ENCODE measurements at regions not wholly inside any gene's neighbourhood (a gene's known extent, or its start where the extent isn't known, plus 50 kb on each side); places are given as distances from the start of the nearest gene placed in this dataset.
"Not testable (repeated sequence)": the region's sequence is repeated elsewhere in the genome, so short reads cannot be mapped to it uniquely, and the experiment has no call there.

DNA sequence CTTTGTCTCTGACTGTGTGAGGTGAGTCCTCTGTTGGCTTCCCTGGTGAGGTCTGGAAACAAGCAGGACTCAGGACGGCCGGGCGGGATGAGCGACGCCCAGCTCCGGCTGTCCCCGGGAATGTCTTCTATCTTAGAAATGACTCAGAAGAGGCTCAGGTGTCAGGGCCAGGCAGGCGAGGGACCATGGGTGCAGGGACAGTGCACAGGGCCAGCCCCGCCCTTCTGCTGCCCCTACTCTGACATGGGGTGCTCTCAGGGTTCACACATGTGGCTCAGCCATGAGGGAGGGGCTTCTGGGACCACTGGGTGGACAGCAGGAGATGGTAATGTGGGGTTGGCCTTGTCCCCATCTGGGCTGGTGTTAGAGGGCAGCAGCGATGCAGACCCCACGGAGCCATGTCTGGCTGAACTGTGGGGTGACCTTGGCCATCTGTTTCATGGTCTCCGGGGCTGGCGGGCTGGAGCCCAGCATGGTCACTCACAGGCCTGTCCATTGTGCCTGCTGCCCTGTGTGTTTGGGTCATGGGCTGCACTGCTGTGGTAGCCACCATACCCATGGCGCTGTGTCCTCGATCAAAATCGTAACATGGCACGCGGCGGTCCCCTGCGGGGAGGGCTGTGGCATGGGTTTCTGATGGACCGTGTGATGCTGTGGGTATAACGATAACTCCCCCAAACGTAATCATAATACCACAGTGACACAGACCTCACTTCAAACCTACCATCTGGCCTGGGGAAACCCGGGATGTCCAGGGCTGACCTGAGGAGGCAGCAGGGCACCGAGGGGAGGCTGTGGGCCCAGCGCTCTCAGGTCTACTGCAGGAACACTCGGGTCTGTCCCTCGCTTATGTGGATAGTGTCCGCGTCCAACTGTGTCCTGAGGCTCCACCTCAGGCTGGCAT, 368.8 kb downstream of the TMEM121 start:
- DNase-seq = no peak

DNA sequence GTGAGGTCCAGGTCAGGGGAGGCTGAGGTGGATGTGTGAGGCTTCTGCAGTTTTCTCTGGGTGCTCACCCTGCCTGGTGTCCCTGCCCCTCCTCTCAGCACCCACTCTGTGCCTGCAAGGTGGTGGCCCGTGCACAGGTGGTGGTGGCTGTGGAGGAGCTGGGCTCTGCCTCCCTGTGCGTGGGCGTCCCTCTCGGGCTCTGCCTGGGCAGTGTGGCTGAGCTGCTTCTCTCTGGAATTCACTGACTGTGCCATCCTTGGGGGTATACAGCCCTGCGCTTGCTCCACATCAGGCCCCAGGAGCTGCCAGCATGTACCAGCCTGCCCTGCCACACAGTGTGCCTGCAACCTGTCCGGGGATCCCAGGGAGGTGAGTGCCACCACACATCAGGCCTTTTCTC, 369.8 kb downstream of the TMEM121 start:
- not testable (repeated sequence) for DNase-seq

DNA sequence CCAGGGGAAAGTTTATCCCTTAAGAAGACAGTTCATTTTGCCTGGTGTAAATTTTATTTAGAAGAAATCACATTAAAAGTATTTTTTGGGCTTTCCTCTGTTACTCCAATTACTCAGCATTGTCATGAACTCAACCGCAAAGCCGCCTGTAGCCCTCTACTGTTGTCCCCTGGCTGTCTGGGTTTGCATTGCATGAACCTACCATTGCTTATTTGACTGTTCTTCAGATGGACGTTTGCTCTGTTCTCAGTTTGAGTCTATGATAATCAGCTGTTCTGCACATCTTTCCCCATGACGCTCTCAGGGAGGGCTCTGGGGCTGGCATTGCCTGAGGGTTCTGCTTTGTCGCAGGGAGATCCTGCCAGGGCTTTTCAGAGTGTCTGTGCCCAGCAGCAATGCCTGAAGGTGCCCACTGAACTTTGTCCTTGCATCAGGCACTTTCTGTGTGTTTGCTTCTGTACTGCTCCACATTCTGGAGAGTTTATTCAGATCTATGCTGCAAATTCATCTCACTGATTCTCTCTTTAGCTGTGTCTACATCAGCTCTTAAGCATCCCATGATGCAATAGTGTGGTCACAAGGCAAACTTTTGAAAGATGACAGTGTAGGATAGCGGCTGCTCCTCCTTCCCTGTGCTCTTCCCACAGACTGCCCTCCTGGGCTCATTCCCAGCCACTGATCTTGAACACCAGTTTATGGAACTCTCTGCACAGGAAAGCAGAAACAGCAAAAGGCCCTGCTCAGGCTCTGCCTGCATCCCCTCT, 370.8 kb downstream of the TMEM121 start:
- DNase-seq = not testable (repeated sequence)

- no peak for DNase-seq
These were observed 371.3 kb downstream of the TMEM121 start for GRCh38 chr14:105897725-105898113.

DNA sequence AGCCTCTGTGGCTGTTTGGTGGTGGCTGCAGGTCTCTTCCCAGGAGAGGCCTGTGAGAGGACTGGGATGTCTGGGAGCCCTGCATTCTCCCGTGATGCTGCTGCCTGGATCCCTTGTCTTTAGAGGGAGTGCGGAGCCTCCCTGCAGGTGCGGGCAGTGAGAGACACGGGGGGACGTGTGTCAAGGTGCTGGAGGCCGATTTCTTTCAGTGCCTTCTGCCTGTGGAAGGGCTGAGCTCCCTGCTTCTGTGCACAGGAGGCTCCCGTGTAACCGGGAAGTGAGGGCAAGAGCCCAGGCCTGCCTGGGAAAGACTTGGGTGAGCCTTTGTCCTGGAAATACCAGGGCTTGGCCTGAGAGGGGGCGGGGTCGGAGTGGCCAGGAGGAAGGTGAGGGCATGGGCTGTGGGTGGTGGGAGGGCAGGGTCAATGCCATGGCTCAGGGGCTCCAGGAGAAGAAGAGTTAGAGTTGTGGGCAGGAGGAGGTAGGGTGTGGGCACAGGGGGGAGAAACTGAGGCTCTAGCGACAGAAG, 372.2 kb downstream of the TMEM121 start:
- no peak for DNase-seq

DNA sequence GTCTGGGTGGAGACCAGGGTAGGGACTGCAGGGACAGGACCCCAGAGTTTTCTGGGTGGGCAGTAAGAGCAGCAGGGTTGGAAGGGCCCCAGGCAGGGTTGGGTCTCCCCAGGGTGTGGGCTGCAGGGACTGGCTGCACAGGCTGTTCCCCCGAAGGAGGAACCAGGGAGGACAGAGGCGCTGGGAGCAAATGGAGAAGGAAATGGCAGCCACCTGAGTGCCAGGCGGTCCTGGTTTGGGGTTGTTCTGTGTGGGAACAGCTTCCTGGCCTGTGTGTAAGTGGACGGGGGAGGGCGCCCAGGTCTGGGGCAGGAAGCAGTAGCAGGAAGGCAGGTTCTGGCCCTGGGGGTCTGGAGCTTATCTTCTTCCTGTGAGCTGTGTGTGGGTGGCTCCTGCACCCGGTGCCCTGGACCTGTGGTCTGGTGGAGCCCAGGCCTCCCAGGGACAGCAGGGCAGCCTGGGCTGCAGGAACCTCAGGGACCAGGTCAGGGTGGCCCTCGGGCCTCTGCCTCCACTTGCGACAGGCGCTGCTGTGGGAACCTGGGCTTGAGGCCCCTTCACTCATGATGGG, 372.8 kb downstream of the TMEM121 start:
- DNase-seq = no peak

- no peak for DNase-seq
These were observed 373.4 kb downstream of the TMEM121 start for GRCh38 chr14:105899657-105900397.

DNA sequence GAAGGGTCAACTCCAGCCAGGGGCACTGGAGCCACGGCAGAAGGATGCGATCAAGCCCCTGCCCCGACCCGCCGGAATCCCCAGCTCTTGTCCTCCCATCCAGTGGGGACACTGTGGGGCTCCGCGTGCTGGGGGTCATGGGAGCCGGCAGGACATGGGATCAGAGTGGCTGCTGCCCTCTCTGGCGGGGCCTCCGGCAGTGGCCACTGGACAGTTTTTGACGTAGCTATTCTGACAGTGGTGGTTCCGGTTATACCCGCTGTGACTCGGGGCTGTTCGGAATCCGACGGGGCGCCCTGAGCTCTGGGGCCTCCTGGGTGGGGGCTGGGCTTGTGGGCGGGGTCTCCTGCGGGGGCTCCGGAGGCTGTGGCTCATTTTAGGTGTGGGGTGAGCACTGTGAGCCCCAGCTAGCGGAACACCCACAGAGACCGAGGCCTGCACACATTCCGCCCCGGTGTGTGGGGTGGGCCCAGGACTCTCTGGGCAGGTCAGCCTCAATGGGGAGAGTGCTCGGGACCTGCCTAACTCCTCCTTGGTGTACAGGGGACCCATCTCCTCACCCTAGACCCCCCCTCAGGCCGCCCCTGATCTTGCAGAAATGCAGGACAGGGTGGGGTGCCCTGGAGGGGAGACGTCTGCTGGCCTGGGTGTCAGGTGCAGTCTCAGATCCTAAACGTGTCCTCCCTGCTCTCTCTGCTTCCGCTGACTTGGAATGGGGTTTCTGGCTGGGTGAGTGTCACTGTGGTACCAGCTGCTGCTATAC, 374.2 kb downstream of the TMEM121 start:
- no peak for DNase-seq

- no peak for DNase-seq
These were observed 374.8 kb downstream of the TMEM121 start for GRCh38 chr14:105901226-105901625.

- DNase-seq = no peak
These were observed 375.9 kb downstream of the TMEM121 start for GRCh38 chr14:105902131-105902898.

- not testable (repeated sequence) for DNase-seq
These were observed 376.4 kb downstream of the TMEM121 start for GRCh38 chr14:105902899-105903165.

DNA sequence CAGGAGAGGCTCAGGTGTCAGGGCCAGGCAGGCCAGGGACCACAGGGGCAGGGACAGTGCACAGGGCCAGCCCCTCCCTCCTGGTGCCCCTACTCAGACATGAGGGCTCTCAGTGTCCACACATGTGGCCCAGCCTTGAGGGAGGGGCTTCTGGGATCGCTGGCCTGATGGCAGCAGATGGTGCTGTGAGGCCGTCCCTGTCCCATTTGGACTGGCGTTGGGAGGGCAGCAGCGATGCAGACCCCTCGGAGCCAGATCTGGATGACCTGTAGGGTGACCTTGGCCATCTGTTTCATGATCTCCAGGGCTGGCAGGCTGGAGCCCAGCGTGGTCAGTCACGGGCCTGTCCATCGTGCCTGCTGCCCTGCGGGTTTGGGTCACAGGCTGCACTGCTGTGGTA, 377.6 kb downstream of the TMEM121 start:
- no peak for DNase-seq

GRCh38 chr14:105904379-105904778, 378.0 kb downstream of the TMEM121 start:
- no peak for DNase-seq

- DNase-seq = no peak
These were observed 379.1 kb downstream of the TMEM121 start for GRCh38 chr14:105905456-105905855.

DNA sequence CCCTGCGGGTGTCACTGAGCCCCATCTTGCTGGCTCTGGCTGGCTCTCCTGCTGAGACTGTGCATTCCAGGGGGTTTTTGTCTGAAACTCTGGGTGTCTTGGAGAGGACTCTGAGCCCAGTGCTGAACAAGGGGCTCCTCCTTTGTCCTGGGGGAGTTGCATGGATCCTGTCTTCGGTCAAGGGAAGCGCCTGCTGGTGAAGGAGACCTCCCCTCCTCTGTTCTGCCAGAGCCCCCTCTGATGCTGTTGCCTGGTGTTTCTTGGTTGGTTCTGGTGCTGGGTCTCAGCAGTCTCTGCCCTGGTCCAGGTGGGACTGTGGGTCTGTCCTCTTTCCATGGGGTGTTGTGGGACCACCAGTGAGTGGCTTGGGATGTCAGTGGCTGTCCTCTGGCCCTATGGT, 380.9 kb downstream of the TMEM121 start:
- no peak for DNase-seq

DNA sequence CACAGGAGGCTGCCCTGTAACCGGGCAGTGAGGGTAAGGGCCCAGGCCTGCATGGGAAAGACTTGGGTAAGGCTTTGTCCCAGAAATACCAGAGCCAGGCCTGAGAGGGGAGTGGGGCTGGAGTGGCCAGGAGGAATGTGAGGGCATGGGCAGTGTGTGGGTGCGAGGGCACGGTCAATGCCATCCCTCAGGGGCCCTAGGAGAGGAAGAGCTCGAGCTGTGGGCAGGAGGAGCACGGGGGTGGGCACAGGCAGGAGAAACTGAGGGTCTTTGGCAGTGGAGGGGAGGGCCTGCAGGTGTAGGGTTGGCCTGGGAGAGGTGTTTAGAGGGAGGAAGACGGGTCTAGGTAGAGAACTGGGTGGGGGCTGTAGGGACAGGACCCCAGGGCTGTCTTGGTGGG, 381.6 kb downstream of the TMEM121 start:
- DNase-seq = no peak

DNA sequence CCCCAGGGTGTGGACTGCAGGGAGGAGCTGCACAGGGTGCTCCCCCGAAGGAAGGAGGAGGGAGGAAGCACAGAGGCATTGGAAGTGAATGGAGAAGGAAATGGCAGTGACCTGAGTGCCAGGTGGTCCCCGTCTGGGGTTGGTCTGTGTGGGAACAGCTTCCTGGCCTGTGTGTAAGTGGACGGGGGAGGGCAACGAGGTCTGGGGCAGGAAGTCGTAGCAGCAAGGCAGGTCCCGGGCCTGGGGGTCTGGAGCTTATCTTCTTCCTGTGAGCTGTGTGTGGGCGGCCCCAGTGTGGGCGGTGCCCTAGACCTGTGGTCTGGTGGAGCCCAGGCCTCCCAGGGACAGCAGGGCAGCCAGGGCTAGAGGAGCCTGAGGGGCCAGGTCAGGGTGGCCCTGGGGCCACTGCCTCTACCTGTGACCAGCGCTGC, 382.1 kb downstream of the TMEM121 start:
- no peak for DNase-seq

DNA sequence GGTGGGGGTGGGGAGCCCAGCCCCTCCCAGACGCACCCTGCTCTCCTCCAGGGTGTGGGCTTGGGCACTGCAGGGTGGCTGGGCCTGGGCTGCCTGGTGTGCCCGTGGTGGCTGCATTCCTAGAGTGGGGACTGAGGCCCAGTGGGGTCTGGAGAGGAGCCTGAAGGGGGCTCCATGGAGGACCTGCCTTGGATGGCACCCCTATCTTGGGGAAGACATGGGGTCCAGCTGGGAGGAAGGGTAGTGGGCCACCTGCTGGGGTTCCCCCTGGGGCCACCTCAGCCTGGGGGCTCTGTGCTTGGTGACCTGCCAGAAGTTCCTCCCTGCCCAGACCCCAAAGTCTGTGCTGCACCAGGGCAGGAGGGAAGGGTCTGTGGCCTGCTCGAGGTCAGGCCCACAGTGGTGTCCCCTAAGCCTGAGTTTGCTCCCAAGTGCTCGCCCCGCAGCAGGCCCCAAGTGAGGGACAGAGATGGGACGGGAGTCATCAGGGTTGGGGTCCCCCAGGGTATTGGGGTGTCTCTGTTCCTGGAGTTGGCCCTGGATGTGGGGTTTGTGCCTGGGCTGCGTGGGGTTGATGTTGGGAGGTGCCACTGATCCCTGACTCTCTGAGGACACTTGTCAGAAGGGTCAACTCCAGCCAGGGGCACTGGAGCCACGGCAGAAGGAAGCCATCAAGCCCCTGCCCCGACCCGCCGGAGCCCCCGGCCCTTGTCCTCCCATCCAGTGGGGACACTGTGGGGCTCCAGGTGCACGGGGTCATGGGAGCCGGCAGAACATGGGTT, 382.9 kb downstream of the TMEM121 start:
- DNase-seq = no peak

DNA sequence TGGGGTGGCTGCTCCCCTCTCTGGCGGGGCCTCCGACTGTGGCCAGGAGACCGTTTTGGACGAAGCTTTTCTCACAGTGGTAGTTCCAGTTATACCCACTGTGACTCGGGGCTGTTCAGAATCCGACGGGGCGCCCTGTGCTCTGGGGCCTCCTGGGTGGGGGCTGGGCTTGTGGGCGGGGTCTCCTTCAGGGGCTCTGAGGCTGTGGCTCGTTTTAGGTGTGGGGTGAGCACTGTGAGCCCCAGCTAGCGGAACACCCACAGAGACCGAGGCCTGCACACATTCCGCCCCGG, 383.4 kb downstream of the TMEM121 start:
- not testable (repeated sequence) for DNase-seq

GRCh38 chr14:105910426-105910825, 384.0 kb downstream of the TMEM121 start:
- no peak for DNase-seq
